ENCODE measurements at regions not wholly inside any gene's neighbourhood (a gene's known extent, or its start where the extent isn't known, plus 50 kb on each side); places are given as distances from the start of the nearest gene placed in this dataset.

DNA sequence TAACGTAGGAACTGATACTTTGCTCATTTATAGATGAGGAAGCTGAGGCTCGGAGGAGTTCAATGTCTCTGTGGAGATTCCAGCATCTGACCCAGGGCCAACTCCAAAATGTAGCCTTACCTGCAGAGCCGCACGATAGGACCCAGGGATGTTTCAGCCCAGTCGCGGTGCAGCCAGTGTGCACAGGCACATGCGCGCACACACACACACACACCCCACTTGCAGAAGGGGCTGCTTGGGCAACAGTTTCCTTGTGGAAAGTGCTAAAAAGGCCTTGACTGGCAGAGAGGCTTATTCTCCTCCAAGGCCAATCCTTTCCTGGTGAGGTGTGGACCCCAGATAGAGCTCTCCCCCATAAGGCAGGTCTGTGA is 101.7 kb downstream of the ZFP36L2 start:
- no peaks in the 10 kb centered on the region for H3K4me1 ChIP-seq
- H3K9me3 ChIP-seq, result no peaks in the 10 kb centered on the region
- no peak for TF ChIP-seq CTCF (IDR thresholded peaks at IDR 0.05)
- TF ChIP-seq POLR2A (IDR thresholded peaks at IDR 0.05), result no peak
- WGBS, 2 donors, result 88 to 100% methylated on average over 3 to 8 of the region's 8 CpGs
- no peak for ATAC-seq
- no peak overlapping the region for H3K4me3 ChIP-seq
- H3K27ac ChIP-seq, result no peak overlapping the region
- intact Hi-C loops (cut with DNase I), result loop anchor here (10.0 kb wide), 1 partner anchor 110 kb away; no protein-coding TSS in a partner anchor
- H3K27me3 ChIP-seq, result no peaks in the 10 kb centered on the region
- DNase-seq, result no peak
- no peaks in the 10 kb centered on the region for H3K36me3 ChIP-seq (replicated peaks in 1 of 2; ENCODE audit: insufficient read depth in 1 of 2, low read depth in 2 of 2)

GRCh38 chr2:43123981-43124686 is 102.3 kb downstream of the ZFP36L2 start:
- ATAC-seq (no peak), DNase-seq (no peak)
- H3K9me3 ChIP-seq, result no peaks in the 10 kb centered on the region
- H3K27ac ChIP-seq, result no peak overlapping the region
- intact Hi-C loops (cut with DNase I), result loop anchor here (10.0 kb wide), 1 partner anchor 111 kb away; no protein-coding TSS in a partner anchor
- no peaks in the 10 kb centered on the region for H3K36me3 ChIP-seq (replicated peaks in 1 of 2; ENCODE audit: insufficient read depth in 1 of 2, low read depth in 2 of 2)
- no peak for TF ChIP-seq POLR2A (IDR thresholded peaks at IDR 0.05)
- TF ChIP-seq CTCF (IDR thresholded peaks at IDR 0.05), result no peak
- H3K27me3 ChIP-seq, result no peaks in the 10 kb centered on the region
- H3K4me3 ChIP-seq, result no peak overlapping the region
- WGBS, 2 donors, result 75 to 81% methylated on average over 6 to 9 of the region's 9 CpGs
- H3K4me1 ChIP-seq, result no peaks in the 10 kb centered on the region

- H3K4me3 ChIP-seq, result no peak overlapping the region
- ATAC-seq (no peak), DNase-seq (no peak)
- H3K27ac ChIP-seq, result no peak overlapping the region
- no peaks in the 10 kb centered on the region for H3K9me3 ChIP-seq
- H3K4me1 ChIP-seq, result no peaks in the 10 kb centered on the region
- intact Hi-C loops (cut with DNase I), result loop anchor here (10.0 kb wide), 1 partner anchor 111 kb away; no protein-coding TSS in a partner anchor
- H3K36me3 ChIP-seq (replicated peaks in 1 of 2; ENCODE audit: insufficient read depth in 1 of 2, low read depth in 2 of 2), result no peaks in the 10 kb centered on the region
- TF ChIP-seq POLR2A (IDR thresholded peaks at IDR 0.05) (no peak), CTCF (IDR thresholded peaks at IDR 0.05) (no peak)
- 72 to 79% methylated on average over 7 to 8 of the region's 8 CpGs for WGBS, 2 donors
- no peaks in the 10 kb centered on the region for H3K27me3 ChIP-seq
These were observed 102.9 kb downstream of the ZFP36L2 start for GRCh38 chr2:43123486-43123885.

DNA sequence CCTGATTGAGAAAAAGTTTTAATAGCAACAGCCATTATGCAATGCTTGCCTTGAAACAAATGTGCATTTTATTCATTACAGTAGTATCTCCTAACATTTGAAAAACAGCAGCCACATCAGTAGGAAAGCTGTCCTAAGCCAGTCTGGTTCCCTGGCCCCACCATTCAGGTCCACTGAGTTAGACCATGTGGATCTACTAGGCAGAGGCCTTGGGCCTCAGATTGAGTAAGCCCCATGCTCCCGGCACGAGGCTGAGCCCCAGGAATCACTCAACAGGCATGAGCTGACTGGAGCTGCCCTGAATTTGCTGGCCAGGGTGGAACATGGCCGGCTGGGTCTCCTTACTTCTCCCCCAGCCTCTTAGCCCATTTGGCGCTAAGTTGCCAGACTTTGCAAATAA is 103.4 kb downstream of the ZFP36L2 start:
- no peaks in the 10 kb centered on the region for H3K27me3 ChIP-seq
- H3K4me1 ChIP-seq, result no peaks in the 10 kb centered on the region
- intact Hi-C loops (cut with DNase I), result loop anchor here (10.0 kb wide), 1 partner anchor 112 kb away; no protein-coding TSS in a partner anchor
- no peak overlapping the region for H3K27ac ChIP-seq
- WGBS, 2 donors, result 90% methylated on average over 4 of the region's 4 CpGs
- no peaks in the 10 kb centered on the region for H3K9me3 ChIP-seq
- no peak for DNase-seq
- H3K4me3 ChIP-seq, result no peak overlapping the region
- TF ChIP-seq CTCF (IDR thresholded peaks at IDR 0.05), result no peak
- no peak for TF ChIP-seq POLR2A (IDR thresholded peaks at IDR 0.05)
- no peak for ATAC-seq
- no peaks in the 10 kb centered on the region for H3K36me3 ChIP-seq (replicated peaks in 1 of 2; ENCODE audit: insufficient read depth in 1 of 2, low read depth in 2 of 2)

All from body of pancreas (tissue), 4 donors.